ENCODE measurements at regions not wholly inside any gene's neighbourhood (a gene's known extent, or its start where the extent isn't known, plus 50 kb on each side); places are given as distances from the start of the nearest gene placed in this dataset.

- no peaks in the 10 kb centered on the region for H3K79me2 ChIP-seq (ENCODE audit: insufficient read depth, low read length)
- no TSS peak for BruUV-seq (replicated peaks)
- DNase-seq (ENCODE audit: low spot score) (no peak), ATAC-seq (no peak), FAIRE-seq (no peak)
- no peaks in the 10 kb centered on the region for H3K36me3 ChIP-seq (replicated peaks in 1 of 2; ENCODE audit: control insufficient read depth in 1 of 2, insufficient read depth in 2 of 2, low read length in 2 of 2)
- no peak overlapping the region for H3K9ac ChIP-seq (ENCODE audit: insufficient read depth, low read depth, low read length)
- CTCF ChIA-PET (ENCODE audit: low intra/inter-chr PET ratio, low total read pairs), result no interaction called here
- no peak overlapping the region for H3K27ac ChIP-seq (ENCODE audit: extremely low read length, insufficient read depth, low read length)
- no peaks in the 10 kb centered on the region for H3K27me3 ChIP-seq (ENCODE audit: control insufficient read depth in 1 of 2, insufficient read depth in 2 of 2, low read length in 2 of 2)
- intact Hi-C loops (cut with micrococcal nuclease; ENCODE audit: unreplicated experiment), result no loop called here
- no peaks in the 10 kb centered on the region for H4K20me1 ChIP-seq (ENCODE audit: insufficient read depth, low read length)
- peaks cover 60% of the 10 kb centered on the region for H3K9me3 ChIP-seq (ENCODE audit: low read length)
- no peak overlapping the region for H3K4me2 ChIP-seq (ENCODE audit: low read depth, low read length)
- no peaks in the 10 kb centered on the region for H3K4me1 ChIP-seq (ENCODE audit: insufficient read depth, low read length)
- POLR2A ChIA-PET, result no interaction called here
- H2AFZ ChIP-seq (ENCODE audit: low read length), result no peak overlapping the region
- in situ Hi-C loops (cut with HindIII; ENCODE audit: extremely low pct_ligation_motif_present, low pct_unique_long_range_greater_than_20kb), result no loop called here
- H3K4me3 ChIP-seq (replicated peaks in 1 of 3; ENCODE audit: insufficient read depth in 1 of 3, low read depth in 2 of 3, low read length in 3 of 3), result no peak overlapping the region
- TF ChIP-seq ELF4 (CRISPR knock-in tag; IDR thresholded peaks at IDR 0.05; ENCODE audit: borderline replicate concordance), result no peak
- no peak for TF ChIP-seq MIER3 (CRISPR knock-in tag; IDR thresholded peaks at IDR 0.05; ENCODE audit: borderline replicate concordance)
- TF ChIP-seq HNF4G (IDR thresholded peaks at IDR 0.05; ENCODE audit: borderline replicate concordance, low read depth, low read length), result no peak
- no peak for TF ChIP-seq HNF4G (CRISPR knock-in tag; IDR thresholded peaks at IDR 0.05; ENCODE audit: borderline replicate concordance, low read depth)
- TF ChIP-seq POLR2A (IDR thresholded peaks at IDR 0.05; ENCODE audit: insufficient read depth in 1 of 2, low read depth in 2 of 2, low read length in 2 of 2), result no peak
- no peak for TF ChIP-seq ZNF446 (CRISPR knock-in tag; IDR thresholded peaks at IDR 0.05)
- no peak for TF ChIP-seq GFI1 (CRISPR knock-in tag; IDR thresholded peaks at IDR 0.05; ENCODE audit: borderline replicate concordance)
- no peak for TF ChIP-seq NFATC3 (CRISPR knock-in tag; IDR thresholded peaks at IDR 0.05)
- TF ChIP-seq ATAD3A (CRISPR knock-in tag; IDR thresholded peaks at IDR 0.05), result no peak
- no peak for TF ChIP-seq SRSF1 (optimal IDR thresholded peaks at IDR 0.05; ENCODE audit: low read depth, low read length)
- TF ChIP-seq GMEB1 (CRISPR knock-in tag; IDR thresholded peaks at IDR 0.05; ENCODE audit: borderline replicate concordance), result no peak
Measured at GRCh38 chr1:106883208-106883607, 173.3 kb upstream of the PRMT6 start.
